Liver (tissue), 8 donors: ENCODE measurements at regions not wholly inside any gene's neighbourhood (a gene's known extent, or its start where the extent isn't known, plus 50 kb on each side); places are given as distances from the start of the nearest gene placed in this dataset.

Experiments
- DNase-seq: peaks from one replicate; pipeline ENCODE4 v3.0.0-alpha.2; 2017; ENCODE audit warnings: low spot score
- H3K27ac ChIP-seq, 2 donors: one replicate each; pipeline ENCODE4 v1.7.0; 2013; ENCODE audit warnings: inconsistent platforms in 2 of 2, low read length in 2 of 2, control low read depth in 1 of 2, low read depth in 1 of 2, mild to moderate bottlenecking in 1 of 2
- H3K27me3 ChIP-seq, 4 donors: one replicate each; pipeline versions ENCODE4 v1.6.1 to v1.7.0; 2013; ENCODE audit warnings: low read length in 3 of 4, inconsistent platforms in 1 of 4, mild to moderate bottlenecking in 1 of 4, moderate library complexity in 1 of 4; ENCODE audit not compliant: control insufficient read depth in 4 of 4, insufficient read depth in 4 of 4
- H3K36me3 ChIP-seq, 4 donors: one replicate each; pipeline versions ENCODE4 v1.6.1 to v1.7.0; 2013; ENCODE audit warnings: low read length in 3 of 4, mild to moderate bottlenecking in 3 of 4, low read depth in 1 of 4, moderate library complexity in 1 of 4; ENCODE audit not compliant: control insufficient read depth in 4 of 4, insufficient read depth in 3 of 4
- H3K4me1 ChIP-seq, 4 donors: one replicate each; pipeline versions ENCODE4 v1.6.1 to v1.7.0; 2013; ENCODE audit warnings: low read length in 3 of 4, mild to moderate bottlenecking in 3 of 4, moderate library complexity in 1 of 4; ENCODE audit not compliant: control insufficient read depth in 4 of 4, insufficient read depth in 4 of 4
- H3K4me3 ChIP-seq, 3 donors: one replicate each; pipeline versions ENCODE4 v1.6.1 to v1.7.0; 2013; ENCODE audit warnings: low read length in 3 of 3, control low read depth in 1 of 3, low read depth in 1 of 3, mild to moderate bottlenecking in 1 of 3
- H3K9ac ChIP-seq, 2 donors: one replicate each; pipeline ENCODE4 v1.7.0; 2013; ENCODE audit warnings: low read length in 2 of 2, mild to moderate bottlenecking in 2 of 2, moderate library complexity in 2 of 2, control low read depth in 1 of 2, low read depth in 1 of 2
- H3K9me3 ChIP-seq, 4 donors: one replicate each; pipeline versions ENCODE4 v1.6.1 to v1.7.0; 2013; ENCODE audit warnings: low read length in 3 of 4; ENCODE audit not compliant: control insufficient read depth in 4 of 4
- ATF3 ChIP-seq: IDR thresholded peaks from 2 replicates; pipeline ENCODE4 v1.6.1; 2016; ENCODE audit warnings: antibody characterized with exemption
- CTCF ChIP-seq: fragments of 150-350 bp; IDR thresholded peaks from 2 replicates; pipeline ENCODE4 v1.5.1; 2017; ENCODE audit warnings: improper control_type of control experiment, low read depth, low read length; ENCODE audit not compliant: missing input control
- EGR1 ChIP-seq, 2 donors: IDR thresholded peaks; 2 replicates each; pipeline ENCODE4 v1.6.1; 2016 to 2018; ENCODE audit warnings: antibody characterized with exemption in 2 of 2, low read depth in 2 of 2
- GABPA ChIP-seq, 2 donors: IDR thresholded peaks in 1 of 2; conservative IDR thresholded peaks in 1 of 2; 2 replicates each; pipeline ENCODE4 v1.6.1; 2016; ENCODE audit warnings: antibody characterized with exemption in 2 of 2, mild to moderate bottlenecking in 1 of 2, moderate library complexity in 1 of 2
- HNF4A ChIP-seq, 2 donors: conservative IDR thresholded peaks; 2 replicates each; pipeline ENCODE4 v1.6.1; 2016; ENCODE audit warnings: antibody characterized with exemption in 2 of 2, mild to moderate bottlenecking in 2 of 2
- HNF4G ChIP-seq: IDR thresholded peaks from 2 replicates; pipeline ENCODE4 v1.6.1; 2016; ENCODE audit warnings: antibody characterized with exemption
- MAX ChIP-seq: IDR thresholded peaks from 2 replicates; pipeline ENCODE4 v1.6.1; 2016; ENCODE audit warnings: antibody characterized with exemption
- NR2F2 ChIP-seq: IDR thresholded peaks from 2 replicates; pipeline ENCODE4 v1.6.1; 2016; ENCODE audit warnings: antibody characterized with exemption
- REST ChIP-seq: IDR thresholded peaks from 2 replicates; pipeline ENCODE4 v1.6.1; 2016; ENCODE audit warnings: antibody characterized with exemption, mild to moderate bottlenecking
- RXRA ChIP-seq, 2 donors: IDR thresholded peaks; 2 replicates each; pipeline ENCODE4 v1.6.1; 2017 to 2018; ENCODE audit warnings: antibody characterized with exemption in 2 of 2, mild to moderate bottlenecking in 1 of 2
- SP1 ChIP-seq: IDR thresholded peaks from 2 replicates; pipeline ENCODE4 v1.6.1; 2018; ENCODE audit warnings: antibody characterized with exemption, mild to moderate bottlenecking
- TAF1 ChIP-seq: conservative IDR thresholded peaks from 2 replicates; pipeline ENCODE4 v1.6.1; 2016; ENCODE audit warnings: antibody characterized with exemption, mild to moderate bottlenecking
- YY1 ChIP-seq: IDR thresholded peaks from 2 replicates; pipeline ENCODE4 v1.6.1; 2016; ENCODE audit warnings: antibody characterized with exemption, mild to moderate bottlenecking
- ZBTB33 ChIP-seq: IDR thresholded peaks from 2 replicates; pipeline ENCODE4 v1.6.1; 2016; ENCODE audit warnings: antibody characterized with exemption
- WGBS: extraction: QIAGEN DNeasy Blood & Tissue Kit; methylation state at CpG from one replicate; pipeline ENCODE4 v1.1.7; 2013; 5-methylcytosine and 5-hydroxymethylcytosine counted together
- donor health status: healthy.
- donor health status: healthy.
- donor health status: healthy.
- donor health status: healthy.
- donor health status: healthy.

GRCh38 chr17:83006515-83007455, 72.6 kb upstream of the METRNL start (continued):
- TF ChIP-seq ZBTB33 (no peak), YY1 (no peak)

GRCh38 chr17:83007504-83008185, 71.8 kb upstream of the METRNL start:
- TF ChIP-seq EGR1 (IDR thresholded peaks at IDR 0.05; ENCODE audit: low read depth in 2 of 2) (no peak), RXRA (IDR thresholded peaks at IDR 0.05) (no peak)
- H3K9ac ChIP-seq: no peak overlapping the region
- H3K27ac ChIP-seq: no peak overlapping the region
- peaks cover 0 to 3% (median 2%) of the 10 kb centered on the region in 4 donors for H3K36me3 ChIP-seq
- WGBS: 93% methylated on average over 33 of the region's 33 CpGs
- H3K4me1 ChIP-seq: no peaks in the 10 kb centered on the region
- no peaks in the 10 kb centered on the region for H3K27me3 ChIP-seq
- H3K9me3 ChIP-seq: no peaks in the 10 kb centered on the region
- DNase-seq: peak; percentile 14
- no peak overlapping the region for H3K4me3 ChIP-seq

GRCh38 chr17:83008186-83008510, 71.3 kb upstream of the METRNL start:
- TF ChIP-seq HNF4A (conservative IDR thresholded peaks at IDR 0.05) (no peak), ZBTB33 (no peak), RXRA (IDR thresholded peaks at IDR 0.05) (no peak), TAF1 (no peak), NR2F2 (no peak), MAX (no peak), GABPA (IDR thresholded peaks at IDR 0.05 in 1 of 2, conservative IDR thresholded peaks at IDR 0.05 in 1 of 2) (no peak), HNF4G (no peak), REST (no peak), EGR1 (IDR thresholded peaks at IDR 0.05; ENCODE audit: low read depth in 2 of 2) (no peak), CTCF (no peak), YY1 (no peak), ATF3 (no peak), SP1 (no peak)
- no peak overlapping the region for H3K9ac ChIP-seq
- no peaks in the 10 kb centered on the region for H3K9me3 ChIP-seq
- no peak overlapping the region for H3K27ac ChIP-seq
- no peaks in the 10 kb centered on the region for H3K27me3 ChIP-seq
- 98% methylated on average over 9 of the region's 9 CpGs for WGBS
- no peaks in the 10 kb centered on the region for H3K4me1 ChIP-seq
- peaks cover 0 to 3% (median 2%) of the 10 kb centered on the region in 4 donors for H3K36me3 ChIP-seq
- DNase-seq: no peak
- H3K4me3 ChIP-seq: no peak overlapping the region
